ENCODE measurements at regions not wholly inside any gene's neighbourhood (a gene's known extent, or its start where the extent isn't known, plus 50 kb on each side); places are given as distances from the start of the nearest gene placed in this dataset.
"Not testable (repeated sequence)": the region's sequence is repeated elsewhere in the genome, so short reads cannot be mapped to it uniquely, and the experiment has no call there.

DNA sequence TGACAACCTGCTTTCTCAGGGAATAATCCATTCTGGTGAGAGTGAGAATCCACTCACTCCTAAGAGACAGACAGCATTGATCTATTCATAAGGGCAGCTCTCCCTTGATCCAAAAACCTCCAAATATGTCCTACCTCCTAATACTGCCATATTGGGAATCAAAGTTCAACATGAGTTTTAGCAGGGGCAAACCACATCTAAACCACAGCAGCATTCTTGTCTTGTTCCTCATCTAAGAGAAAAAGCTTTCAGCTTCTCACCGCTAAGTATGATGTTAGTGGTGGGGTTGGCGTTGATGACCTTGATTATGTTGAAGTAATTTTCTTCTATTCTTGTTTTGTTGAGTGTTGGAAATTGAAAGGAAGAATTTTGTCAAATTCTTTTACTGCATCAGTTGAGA, 69.6 kb downstream of the SERTM2 start:
- DNase-seq, result peak; percentile 36

GRCh38 chrX:111585337-111585736, 73.9 kb downstream of the SERTM2 start:
- no peak for DNase-seq

DNA sequence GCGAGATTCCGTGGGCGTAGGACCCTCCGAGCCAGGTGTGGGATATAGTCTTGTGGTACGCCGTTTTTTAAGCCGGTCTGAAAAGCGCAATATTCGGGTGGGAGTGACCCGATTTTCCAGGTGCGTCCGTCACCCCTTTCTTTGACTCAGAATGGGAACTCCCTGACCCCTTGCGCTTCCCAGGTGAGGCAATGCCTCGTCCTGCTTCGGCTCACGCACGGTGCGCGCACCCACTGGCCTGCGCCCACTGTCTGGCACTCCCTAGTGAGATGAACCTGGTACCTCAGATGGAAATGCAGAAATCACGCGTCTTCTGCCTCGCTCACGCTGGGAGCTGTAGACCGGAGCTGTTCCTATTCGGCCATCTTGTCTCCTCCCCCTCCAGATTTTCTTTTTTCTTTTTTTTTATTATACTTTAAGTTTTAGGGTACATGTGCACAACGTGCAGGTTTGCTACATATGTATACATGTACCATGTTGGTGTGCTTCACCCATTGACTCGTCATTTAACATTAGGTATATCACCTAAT, 83.0 kb downstream of the SERTM2 start:
- not testable (repeated sequence) for DNase-seq

DNA sequence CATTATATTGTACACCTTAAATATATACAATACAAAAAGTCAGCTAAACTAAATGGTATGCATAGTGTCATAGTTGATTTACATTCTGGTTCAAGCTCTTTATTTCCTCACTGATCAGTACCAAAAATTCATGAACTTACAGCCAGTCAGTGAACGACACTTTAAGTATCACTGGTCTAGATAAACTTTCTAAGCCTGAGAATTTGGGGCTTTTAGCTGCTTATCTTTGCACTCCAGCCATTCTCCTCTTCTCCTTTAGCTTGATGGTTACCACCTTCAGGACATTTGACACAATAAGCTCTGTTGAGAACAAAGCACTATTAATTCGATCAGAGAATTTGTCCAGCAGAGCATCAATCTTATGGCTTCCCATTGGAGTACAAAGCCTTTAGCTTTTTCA, 83.0 kb upstream of the ALG13 start:
- DNase-seq, result no peak

- no peak for DNase-seq
Observed at GRCh38 chrX:111608724-111609123, 72.2 kb upstream of the ALG13 start.

GRCh38 chrX:111609206-111609605, 71.8 kb upstream of the ALG13 start:
- no peak for DNase-seq

DNA sequence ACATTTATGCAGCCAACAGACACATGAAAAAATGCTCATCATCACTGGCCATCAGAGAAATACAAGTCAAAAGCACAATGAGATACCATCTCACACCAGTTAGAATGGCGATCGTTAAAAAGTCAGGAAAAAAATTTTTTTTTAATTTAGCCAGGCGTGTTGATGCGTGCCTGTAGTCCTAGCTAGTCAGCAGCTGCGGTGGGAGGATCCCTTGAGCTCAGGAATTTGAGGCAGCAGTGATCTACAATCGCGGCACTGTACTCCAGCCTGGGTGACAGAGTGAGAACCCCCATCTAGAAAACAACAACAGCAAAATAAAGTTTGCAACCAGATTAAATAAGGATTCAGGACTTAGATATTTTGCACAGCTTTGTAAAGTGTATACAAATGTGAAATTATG, 65.7 kb upstream of the ALG13 start:
- DNase-seq, result no peak

DNA sequence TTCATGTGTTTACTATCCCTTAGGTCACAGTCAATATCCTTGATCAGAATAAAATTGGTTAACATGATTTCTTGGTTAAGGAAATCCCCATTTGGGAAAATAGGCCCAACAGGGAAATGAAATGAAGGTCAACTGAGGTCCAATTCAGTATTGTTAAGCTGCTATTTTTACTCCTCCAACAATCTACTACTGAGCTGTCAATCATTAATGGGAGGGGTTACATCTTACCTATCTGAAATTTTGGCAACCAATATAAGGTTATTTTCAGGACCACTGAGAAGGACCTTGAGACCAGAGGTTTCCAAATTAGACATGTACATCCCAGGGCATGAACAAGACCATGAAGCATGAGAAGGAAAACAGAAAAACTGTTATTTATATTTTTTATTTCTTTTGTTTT, 64.2 kb upstream of the ALG13 start:
- DNase-seq, result no peak

DNA sequence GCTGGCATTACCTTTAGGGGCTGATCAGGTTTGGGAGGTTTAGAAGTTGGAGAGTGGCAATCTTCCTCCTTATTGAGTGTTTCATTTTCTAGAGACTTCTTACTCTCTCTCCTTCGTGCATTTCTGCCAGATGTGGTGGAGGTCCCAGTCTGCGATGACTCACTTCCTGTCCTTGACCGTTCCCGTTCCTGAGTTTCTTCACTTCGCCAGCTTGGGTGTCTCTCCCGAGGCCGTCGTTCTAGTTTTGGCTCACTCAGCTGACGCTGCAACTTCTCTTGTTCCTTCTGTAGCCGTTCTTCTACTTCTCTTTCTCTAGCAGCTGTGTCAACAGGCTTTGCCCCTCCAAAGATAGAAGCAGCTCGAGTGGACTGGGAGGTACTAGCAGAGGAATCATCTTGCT, 60.9 kb upstream of the ALG13 start:
- DNase-seq, result peak; percentile 89

GRCh38 chrX:111624169-111624568, 56.8 kb upstream of the ALG13 start:
- no peak for DNase-seq

DNA sequence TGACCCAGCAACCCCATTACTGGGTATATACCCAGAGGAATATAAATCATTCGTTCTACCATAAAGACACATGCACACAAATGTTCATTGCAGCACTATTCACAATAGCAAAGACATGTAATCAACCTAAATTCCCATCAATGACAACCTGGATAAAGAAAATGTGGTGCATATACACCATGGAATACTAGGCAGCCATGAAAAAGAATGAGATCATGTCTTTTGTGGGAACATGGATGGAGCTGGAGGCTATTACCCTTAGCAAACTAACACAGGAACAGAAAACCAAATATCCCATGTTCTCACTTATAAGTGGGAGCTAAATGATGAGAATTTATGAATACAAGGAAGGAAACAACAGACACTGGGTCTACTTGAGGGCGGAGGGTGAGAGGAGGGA, 53.7 kb upstream of the ALG13 start:
- DNase-seq, result not testable (repeated sequence)

All from MV-4-11 (cell line).